PC-3 (cell line): ENCODE measurements at regions not wholly inside any gene's neighbourhood (a gene's known extent, or its start where the extent isn't known, plus 50 kb on each side); places are given as distances from the start of the nearest gene placed in this dataset.

Experiments
- ATAC-seq: fragments of 200-7000 bp; cut with Tn5 transposase; 2 replicates; pipeline ENCODE4 v1.9.1; 2020; ENCODE audit warnings: mild to moderate bottlenecking, moderate library complexity
- BruUV-seq: library from RNA; stranded (reverse); fragments of 400-500 nt; replicated peaks from 2 replicates; lab custom pipeline; 2021; lab: Mats Ljungman, UMichigan
- CTCF ChIA-PET: fragments of 300-600 bp; sonication (Branson Sonifier 250); formaldehyde crosslinking; loops from one replicate; lab custom pipeline; 2022; ENCODE audit warnings: antibody characterized with exemption; lab: Charles Lee
- POLR2A ChIA-PET: fragments of 300-600 bp; sonication (Branson Sonifier 250); formaldehyde crosslinking; loops from one replicate; lab custom pipeline; 2022; ENCODE audit warnings: antibody characterized with exemption; ENCODE audit not compliant: unreplicated experiment; lab: Charles Lee
- DNase-seq: peaks from one replicate; pipeline ENCODE4 v3.0.0-alpha.2; 2015
- H2AFZ ChIP-seq: fragments of 300-600 bp; sonication (generic); 2 replicates; pipeline ENCODE4 v1.6.0; 2016; ENCODE audit warnings: antibody characterized with exemption, low read length
- H3F3A ChIP-seq: fragments of 300-600 bp; sonication (generic); one replicate; pipeline ENCODE4 v1.6.0; 2017; ENCODE audit warnings: antibody characterized with exemption, low read length, control low read depth, mild to moderate bottlenecking; ENCODE audit not compliant: unreplicated experiment
- H3K27ac ChIP-seq: fragments of 300-600 bp; sonication (generic); 2 replicates; pipeline ENCODE4 v1.5.1; 2016; ENCODE audit warnings: mild to moderate bottlenecking, low read length
- H3K27me3 ChIP-seq: fragments of 300-600 bp; sonication (generic); 2 replicates; pipeline ENCODE4 v1.6.1; 2016; ENCODE audit warnings: low read length, mixed read lengths
- H3K36me3 ChIP-seq: fragments of 300-600 bp; sonication (generic); 2 replicates; pipeline ENCODE4 v1.6.1; 2016; ENCODE audit warnings: low read depth, mixed run types, low read length, mixed read lengths
- H3K4me1 ChIP-seq: fragments of 300-600 bp; sonication (generic); 2 replicates; pipeline ENCODE4 v1.5.1; 2016; ENCODE audit warnings: low read length; ENCODE audit not compliant: insufficient read depth
- H3K4me2 ChIP-seq: fragments of 300-600 bp; sonication (generic); 2 replicates; pipeline ENCODE4 v1.6.0; 2016; ENCODE audit warnings: low read length
- H3K4me3 ChIP-seq: fragments of 300-600 bp; sonication (generic); 2 replicates; pipeline ENCODE4 v1.5.1; 2016; ENCODE audit warnings: mild to moderate bottlenecking, low read length, mixed read lengths
- H3K79me2 ChIP-seq: fragments of 300-600 bp; sonication (generic); 2 replicates; pipeline ENCODE4 v1.6.1; 2017; ENCODE audit warnings: low read length, mixed read lengths
- H3K9ac ChIP-seq: fragments of 300-600 bp; sonication (generic); 2 replicates; pipeline ENCODE4 v1.6.0; 2016; ENCODE audit warnings: mild to moderate bottlenecking, low read length
- H3K9me2 ChIP-seq: fragments of 300-600 bp; sonication (generic); replicated peaks from 2 replicates; pipeline ENCODE4 v1.6.1; 2016; ENCODE audit warnings: mixed run types, low read length, mixed read lengths
- H3K9me3 ChIP-seq: fragments of 300-600 bp; sonication (generic); 2 replicates; pipeline ENCODE4 v1.6.1; 2016; ENCODE audit warnings: low read length, mixed read lengths
- H4K20me1 ChIP-seq: fragments of 300-600 bp; sonication (generic); 2 replicates; pipeline ENCODE4 v1.6.1; 2016; ENCODE audit warnings: low read length, mixed read lengths
- CTCF ChIP-seq: fragments of 300-600 bp; sonication (generic); conservative IDR thresholded peaks from 2 replicates; pipeline ENCODE4 v1.5.1; 2017; ENCODE audit warnings: antibody characterized with exemption, low read depth, mild to moderate bottlenecking, low read length
- EZH2 ChIP-seq: fragments of 300-600 bp; sonication (generic); IDR thresholded peaks from one replicate; pipeline ENCODE4 v1.6.1; 2017; ENCODE audit warnings: antibody characterized with exemption, mild to moderate bottlenecking, low read length; ENCODE audit not compliant: unreplicated experiment
- EZH2phosphoT487 ChIP-seq: fragments of 300-600 bp; sonication (generic); IDR thresholded peaks from 2 replicates; pipeline ENCODE4 v1.6.1; 2018; ENCODE audit warnings: mild to moderate bottlenecking, antibody characterized with exemption, low read length, borderline replicate concordance
- intact Hi-C: fragments of 100-400 bp; cut with micrococcal nuclease; formaldehyde crosslinking; loops from 2 replicates; pipeline ENCODE4 v1.9.0; 2023

GRCh38 chr13:74452176-74452575 is 318.0 kb upstream of the KLF12 start:
- DNase-seq (no peak), ATAC-seq (no peak)
- no peaks in the 10 kb centered on the region for H3K79me2 ChIP-seq
- no peaks in the 10 kb centered on the region for H3K36me3 ChIP-seq
- intact Hi-C loops, result no loop called here
- no peak overlapping the region for H3K4me3 ChIP-seq
- no peak overlapping the region for H2AFZ ChIP-seq
- H3K4me2 ChIP-seq, result no peak overlapping the region
- no peaks in the 10 kb centered on the region for H3K9me2 ChIP-seq
- ChIA-PET POLR2A (no interaction called here), CTCF (no interaction called here)
- H3F3A ChIP-seq, result no peaks in the 10 kb centered on the region
- H3K9ac ChIP-seq, result no peak overlapping the region
- no TSS peak for BruUV-seq
- H3K9me3 ChIP-seq, result no peaks in the 10 kb centered on the region
- H3K27me3 ChIP-seq, result no peaks in the 10 kb centered on the region
- no peak for TF ChIP-seq EZH2phosphoT487
- TF ChIP-seq CTCF, result no peak
- TF ChIP-seq EZH2, result no peak
- H4K20me1 ChIP-seq, result no peaks in the 10 kb centered on the region
- H3K4me1 ChIP-seq, result peaks cover 23% of the 10 kb centered on the region
- no peak overlapping the region for H3K27ac ChIP-seq

GRCh38 chr13:74450964-74451363 is 316.8 kb upstream of the KLF12 start:
- DNase-seq (no peak), ATAC-seq (peak; percentile 48)
- H3K27ac ChIP-seq, result no peak overlapping the region
- no peak overlapping the region for H2AFZ ChIP-seq
- CTCF ChIA-PET, result no interaction called here
- H3K27me3 ChIP-seq, result no peaks in the 10 kb centered on the region
- H3F3A ChIP-seq, result peaks cover under 1% of the 10 kb centered on the region
- TF ChIP-seq CTCF (no peak), EZH2phosphoT487 (no peak), EZH2 (no peak)
- no peaks in the 10 kb centered on the region for H3K9me2 ChIP-seq
- H3K4me1 ChIP-seq, result peaks cover 30% of the 10 kb centered on the region
- intact Hi-C loops, result no loop called here
- H3K9me3 ChIP-seq, result no peaks in the 10 kb centered on the region
- no peak overlapping the region for H3K4me2 ChIP-seq
- POLR2A ChIA-PET, result no interaction called here
- no peaks in the 10 kb centered on the region for H4K20me1 ChIP-seq
- no peaks in the 10 kb centered on the region for H3K36me3 ChIP-seq
- H3K4me3 ChIP-seq, result no peak overlapping the region
- H3K79me2 ChIP-seq, result no peaks in the 10 kb centered on the region
- no TSS peak for BruUV-seq
- no peak overlapping the region for H3K9ac ChIP-seq

DNA sequence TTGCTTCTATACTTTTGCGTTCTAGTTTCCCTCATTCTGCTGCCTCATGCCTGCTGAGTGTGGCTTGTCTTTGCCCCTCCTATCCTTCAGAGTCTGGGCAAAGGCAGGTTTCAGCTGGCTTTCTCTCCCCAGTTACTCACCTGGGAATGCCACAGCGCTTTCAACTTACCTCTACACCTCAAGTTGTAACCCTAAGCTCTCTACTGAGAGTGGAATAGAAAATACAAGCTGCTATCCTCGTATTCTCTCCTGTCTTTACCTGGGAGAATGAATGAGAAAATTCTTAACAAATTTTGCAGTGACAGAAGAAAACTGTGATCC is 316.3 kb upstream of the KLF12 start:
- H3K79me2 ChIP-seq, result no peaks in the 10 kb centered on the region
- no peaks in the 10 kb centered on the region for H4K20me1 ChIP-seq
- H3K4me2 ChIP-seq, result no peak overlapping the region
- no peak for TF ChIP-seq CTCF
- no peak for TF ChIP-seq EZH2phosphoT487
- no peak for TF ChIP-seq EZH2
- no peak overlapping the region for H3K27ac ChIP-seq
- H3K9me2 ChIP-seq, result no peaks in the 10 kb centered on the region
- H3K9ac ChIP-seq, result no peak overlapping the region
- peaks cover 5% of the 10 kb centered on the region for H3F3A ChIP-seq
- peaks cover 35% of the 10 kb centered on the region for H3K4me1 ChIP-seq
- POLR2A ChIA-PET, result no interaction called here
- DNase-seq (no peak), ATAC-seq (no peak)
- CTCF ChIA-PET, result no interaction called here
- H3K4me3 ChIP-seq, result no peak overlapping the region
- H3K36me3 ChIP-seq, result no peaks in the 10 kb centered on the region
- BruUV-seq, result no TSS peak
- no peak overlapping the region for H2AFZ ChIP-seq
- H3K9me3 ChIP-seq, result no peaks in the 10 kb centered on the region
- H3K27me3 ChIP-seq, result no peaks in the 10 kb centered on the region
- intact Hi-C loops, result no loop called here
